HEK293T (cell line): ENCODE measurements at regions not wholly inside any gene's neighbourhood (a gene's known extent, or its start where the extent isn't known, plus 50 kb on each side); places are given as distances from the start of the nearest gene placed in this dataset.

Source experiments
- FOXA1 ChIP-seq: fragments of 450-650 bp; IDR thresholded peaks from 2 replicates; pipeline ENCODE4 v1.6.1; 2016; ENCODE audit warnings: mild to moderate bottlenecking
- L3MBTL2 ChIP-seq: fragments of 450-650 bp; conservative IDR thresholded peaks from 2 replicates; pipeline ENCODE4 v1.6.1; 2016; ENCODE audit warnings: mild to moderate bottlenecking
- LEF1 ChIP-seq: fragments of 450-650 bp; IDR thresholded peaks from 2 replicates; pipeline ENCODE4 v1.6.1; 2017; ENCODE audit warnings: mild to moderate bottlenecking, borderline replicate concordance
- NFRKB ChIP-seq: fragments of 450-650 bp; IDR thresholded peaks from 2 replicates; pipeline ENCODE4 v1.6.1; 2016; ENCODE audit warnings: mild to moderate bottlenecking, moderate library complexity
- SP1 ChIP-seq: fragments of 450-650 bp; IDR thresholded peaks from 2 replicates; pipeline ENCODE4 v1.6.1; 2017
- SUZ12 ChIP-seq: fragments of 450-650 bp; IDR thresholded peaks from 2 replicates; pipeline ENCODE4 v1.6.1; 2016; ENCODE audit warnings: mild to moderate bottlenecking
- TARDBP ChIP-seq: fragments of 450-650 bp; IDR thresholded peaks from 2 replicates; pipeline ENCODE4 v1.6.1; 2016

- TF ChIP-seq LEF1 (no peak), NFRKB (no peak), L3MBTL2 (no peak), TARDBP (no peak), SP1 (no peak), FOXA1 (no peak), SUZ12 (no peak)
Measured at GRCh38 chr6:27551607-27552006, 78.7 kb upstream of the ZNF184 start.
